M059J (cell line): ENCODE measurements at regions not wholly inside any gene's neighbourhood (a gene's known extent, or its start where the extent isn't known, plus 50 kb on each side); places are given as distances from the start of the nearest gene placed in this dataset.

Experiments
- DNase-seq: peaks from one replicate; pipeline ENCODE4 v3.0.0-alpha.2; 2012; ENCODE audit warnings: low read depth

DNA sequence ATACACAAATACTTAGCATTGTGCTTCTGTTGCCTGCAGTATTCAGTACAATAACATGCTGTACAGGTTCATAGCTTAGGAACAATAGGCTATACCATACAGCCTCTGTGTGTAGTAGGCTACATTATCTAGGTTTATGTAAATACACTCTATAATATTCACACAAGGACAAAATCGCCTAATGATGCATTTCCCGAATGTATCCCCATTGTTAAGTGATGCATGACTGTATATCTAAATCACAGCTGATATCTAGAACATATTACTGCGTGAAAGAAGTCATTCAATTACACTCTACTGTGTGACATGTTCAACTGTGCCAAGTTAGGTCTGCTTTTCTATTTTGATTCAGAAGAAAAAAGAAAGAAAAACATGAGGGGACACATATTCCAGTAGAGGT lies 633.5 kb downstream of the RFPL4B start:
- no peak for DNase-seq

GRCh38 chr6:112983713-112984261 lies 636.7 kb downstream of the RFPL4B start:
- peak; percentile 21 for DNase-seq

DNA sequence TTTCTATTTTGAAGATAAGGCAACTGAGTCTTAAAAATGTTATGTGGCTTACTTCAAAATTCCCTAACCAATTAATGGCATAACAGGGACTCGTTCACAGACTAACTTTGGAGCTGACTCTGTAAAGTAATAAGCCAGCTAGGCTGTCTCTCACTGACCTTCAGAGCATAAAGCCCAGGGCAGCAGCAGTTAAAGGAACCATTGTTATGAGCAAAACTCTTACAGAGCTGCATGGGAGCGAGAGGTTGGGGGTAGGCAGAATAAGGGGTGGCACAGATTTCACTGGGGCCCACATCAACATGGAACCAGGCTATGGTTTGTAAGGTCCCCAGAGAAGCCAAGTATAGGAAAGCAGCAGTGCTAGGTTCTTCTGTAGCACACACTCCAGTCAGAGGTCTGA lies 637.8 kb downstream of the RFPL4B start:
- no peak for DNase-seq

- DNase-seq, result no peak
These were observed 639.2 kb downstream of the RFPL4B start for GRCh38 chr6:112986321-112986720.

- no peak for DNase-seq
These were observed 641.6 kb downstream of the RFPL4B start for GRCh38 chr6:112988748-112989147.

DNA sequence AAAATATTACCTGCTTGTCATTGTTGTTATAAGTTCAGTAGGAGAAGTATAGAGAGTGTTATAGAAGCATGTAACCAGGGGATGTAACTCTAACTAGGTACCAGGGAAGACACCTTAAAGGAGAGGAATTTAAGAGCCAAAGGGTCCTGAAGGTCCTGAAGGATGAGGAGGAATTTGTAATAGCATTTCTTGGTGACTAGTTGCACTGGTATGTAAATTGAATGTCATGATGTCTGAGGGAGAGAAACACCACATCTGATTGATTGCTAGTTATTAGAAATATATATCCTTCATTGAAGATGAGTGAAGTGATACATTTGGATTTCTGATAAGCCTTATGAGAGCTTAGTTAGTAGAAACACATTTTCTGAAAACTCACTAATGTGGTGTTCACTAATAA lies 643.8 kb downstream of the RFPL4B start:
- DNase-seq, result peak; percentile 56

DNA sequence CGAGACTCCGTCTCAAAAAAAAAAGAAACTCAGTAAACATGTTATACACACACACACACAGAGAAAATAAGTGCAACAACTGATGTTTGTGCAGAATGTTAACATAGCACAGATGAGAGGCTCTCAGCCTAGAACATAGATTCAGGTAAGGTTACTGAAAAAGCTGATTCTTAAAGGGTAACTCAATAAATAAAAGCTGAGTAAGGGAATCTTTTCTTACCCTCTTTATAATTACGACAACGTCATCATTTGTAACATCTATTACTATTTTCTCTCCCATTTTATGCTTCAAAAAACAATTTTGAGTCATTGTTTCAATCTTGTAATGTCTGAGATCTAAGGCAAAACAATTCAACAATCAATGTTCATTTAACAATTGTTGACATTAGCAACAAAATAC lies 644.8 kb downstream of the RFPL4B start:
- no peak for DNase-seq

DNA sequence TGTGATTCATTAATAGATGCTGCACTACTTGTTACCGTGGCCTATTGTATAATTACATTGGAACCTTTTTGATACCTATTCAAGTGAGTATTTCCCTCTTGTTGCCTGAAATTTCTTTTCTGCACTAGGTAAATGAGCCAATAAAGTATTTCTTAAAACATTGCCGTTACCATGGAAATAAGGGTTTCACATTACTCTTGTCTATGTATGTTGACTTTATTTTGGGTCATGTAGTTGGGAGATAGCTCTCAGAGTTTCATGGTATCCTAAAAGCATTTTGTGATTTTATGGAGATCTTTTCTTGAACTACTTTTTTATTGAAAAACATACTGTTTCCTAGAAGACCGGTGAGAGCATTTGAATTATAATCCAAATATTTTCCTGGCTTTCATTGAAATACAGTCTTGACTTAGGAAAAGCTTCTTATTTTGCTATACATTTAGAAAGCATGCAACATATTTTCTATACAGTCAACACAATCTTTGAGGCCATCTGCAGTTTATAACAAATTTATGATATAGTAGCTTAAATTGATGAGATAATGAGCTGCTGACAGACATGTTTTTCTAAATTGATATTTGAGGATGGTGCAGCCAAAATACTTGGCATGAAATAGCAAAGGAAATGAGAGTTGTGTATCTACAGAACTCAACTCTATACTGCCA lies 650.4 kb downstream of the RFPL4B start:
- no peak for DNase-seq

DNA sequence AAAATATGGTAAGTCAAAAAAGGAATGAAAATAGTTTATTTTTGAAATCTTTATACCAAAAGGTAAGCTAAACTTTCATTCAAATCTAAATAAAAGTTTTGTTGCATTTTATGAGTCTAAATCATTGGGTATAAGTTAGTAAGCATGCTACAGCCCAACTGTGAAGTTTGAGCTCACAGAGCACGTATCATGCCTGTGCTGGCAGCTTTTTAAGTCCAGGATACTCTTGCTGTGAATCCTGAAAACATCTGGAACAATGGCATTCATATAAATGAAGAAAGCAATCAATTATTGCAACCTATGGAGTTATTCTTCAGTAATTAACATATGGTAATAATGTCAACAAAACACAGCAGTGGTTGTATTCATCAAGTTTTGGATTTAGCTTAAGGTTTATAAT lies 656.9 kb downstream of the RFPL4B start:
- no peak for DNase-seq

GRCh38 chr6:113004470-113005270 lies 657.5 kb downstream of the RFPL4B start:
- DNase-seq, result no peak

GRCh38 chr6:113006494-113006893 lies 659.4 kb downstream of the RFPL4B start:
- DNase-seq, result no peak

DNA sequence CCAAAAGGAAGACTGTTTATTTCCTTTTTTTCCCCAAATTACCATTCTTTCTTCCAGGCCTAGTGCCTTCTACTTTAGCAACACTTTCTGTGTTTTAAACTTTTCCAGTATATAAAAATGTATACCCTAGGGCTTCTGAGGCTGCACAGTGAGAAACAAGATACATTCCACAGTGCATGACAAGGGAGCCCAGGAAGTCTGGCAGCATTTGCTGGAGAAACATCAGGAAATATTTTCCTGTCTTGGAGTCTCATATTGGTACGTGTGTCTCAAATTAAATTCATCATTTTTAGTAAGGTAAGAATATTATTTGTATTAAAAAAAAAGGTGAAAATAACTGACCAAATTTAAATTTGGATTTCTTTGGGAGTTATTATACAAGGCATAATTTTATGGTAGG lies 662.6 kb downstream of the RFPL4B start:
- DNase-seq, result peak; percentile 35

DNA sequence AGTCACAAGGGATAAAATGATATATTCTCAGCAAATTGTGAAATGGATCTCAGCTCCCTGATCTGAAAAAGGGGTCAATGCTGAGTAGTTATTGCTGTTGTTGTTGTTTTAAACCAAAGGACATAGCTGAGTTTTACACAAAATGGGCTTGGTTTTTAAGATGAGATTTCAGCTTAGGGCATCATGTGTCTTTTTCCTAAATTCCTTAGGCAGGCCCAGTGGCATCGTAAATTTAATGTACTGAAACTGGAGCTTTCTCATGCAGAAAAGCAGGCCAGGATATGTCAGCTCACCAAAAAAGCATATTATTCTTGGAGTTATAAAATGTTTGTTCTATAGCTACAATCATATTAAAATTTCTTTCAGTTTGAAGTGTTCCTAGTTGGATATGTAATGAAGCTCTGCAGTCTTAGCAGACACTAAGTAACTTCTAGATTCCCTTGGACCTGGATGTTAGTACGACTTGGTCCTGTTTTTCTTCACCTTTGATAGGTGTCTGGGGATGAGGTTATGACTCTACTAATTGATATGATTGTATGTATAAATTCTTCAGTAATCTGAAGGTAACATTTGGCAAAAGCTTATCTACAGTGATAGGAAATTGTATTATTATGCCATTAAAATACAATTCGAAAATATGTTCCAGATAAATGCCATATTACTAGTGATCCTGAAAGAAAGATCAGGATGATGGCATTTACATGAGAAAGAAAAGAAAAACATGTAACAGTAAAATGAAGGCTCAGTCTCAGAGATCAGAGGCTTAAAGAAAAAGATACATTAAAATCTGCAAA lies 663.3 kb downstream of the RFPL4B start:
- DNase-seq, result no peak

DNA sequence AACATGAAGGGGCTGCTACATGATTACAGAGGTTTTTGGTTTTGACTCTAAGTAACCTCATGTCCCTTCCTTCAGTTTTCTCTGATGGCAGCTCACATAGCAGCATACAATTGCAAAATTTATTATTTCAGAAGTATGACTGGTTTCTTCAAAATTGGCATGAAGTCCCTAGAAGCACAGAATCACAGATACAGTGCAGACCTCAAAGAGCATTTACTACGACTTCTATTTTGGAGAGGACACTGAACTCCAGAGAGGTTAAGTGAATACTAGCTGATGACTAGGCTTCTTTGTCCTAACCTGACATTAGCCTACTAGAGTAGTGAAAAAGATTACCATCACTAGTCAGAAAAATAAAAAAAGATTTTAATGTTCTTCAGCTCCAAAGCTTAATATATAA lies 664.3 kb downstream of the RFPL4B start:
- DNase-seq, result no peak

DNA sequence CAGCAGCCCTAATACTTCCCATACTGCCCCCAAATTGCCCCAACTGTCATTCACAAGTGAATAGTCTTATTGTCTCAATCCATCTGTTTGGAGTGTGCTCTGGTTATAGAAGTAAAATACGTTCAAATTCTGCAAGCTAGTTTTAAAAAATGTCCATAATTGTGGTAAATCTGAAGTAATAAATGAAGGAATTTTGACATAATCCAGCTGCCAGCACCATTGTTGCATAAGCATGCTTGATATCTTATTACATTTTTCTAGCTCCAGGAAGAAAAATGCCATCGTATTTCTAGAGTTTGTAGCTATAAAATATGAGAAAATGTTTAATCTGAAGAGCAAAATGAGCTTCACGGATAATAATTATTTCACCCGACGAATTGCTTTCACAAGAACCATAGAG lies 664.7 kb downstream of the RFPL4B start:
- DNase-seq, result no peak

DNA sequence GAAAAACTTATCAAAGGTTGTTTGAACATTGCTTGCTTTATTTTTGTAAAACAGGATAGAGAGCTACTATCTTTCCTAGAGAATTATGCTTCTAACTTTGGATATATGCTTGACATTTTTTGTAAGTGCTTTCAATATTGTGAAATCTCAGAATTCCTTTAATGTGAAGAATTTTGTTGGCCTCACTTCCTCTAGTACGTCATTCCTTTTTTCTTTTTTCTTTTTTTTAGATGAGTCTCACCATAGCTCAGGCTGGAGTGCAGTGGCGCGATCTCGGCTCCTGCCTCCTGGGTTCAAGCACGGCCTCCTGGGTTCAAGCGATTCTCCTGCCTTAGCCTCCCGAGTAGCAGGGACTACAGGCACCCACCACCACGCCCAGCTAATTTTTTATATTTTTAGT lies 668.1 kb downstream of the RFPL4B start:
- peak; percentile 18 for DNase-seq

- no peak for DNase-seq
These were observed 670.2 kb downstream of the RFPL4B start for GRCh38 chr6:113017353-113017752.

- DNase-seq, result peak; percentile 98
These were observed 671.4 kb downstream of the RFPL4B start for GRCh38 chr6:113018351-113019151.

DNA sequence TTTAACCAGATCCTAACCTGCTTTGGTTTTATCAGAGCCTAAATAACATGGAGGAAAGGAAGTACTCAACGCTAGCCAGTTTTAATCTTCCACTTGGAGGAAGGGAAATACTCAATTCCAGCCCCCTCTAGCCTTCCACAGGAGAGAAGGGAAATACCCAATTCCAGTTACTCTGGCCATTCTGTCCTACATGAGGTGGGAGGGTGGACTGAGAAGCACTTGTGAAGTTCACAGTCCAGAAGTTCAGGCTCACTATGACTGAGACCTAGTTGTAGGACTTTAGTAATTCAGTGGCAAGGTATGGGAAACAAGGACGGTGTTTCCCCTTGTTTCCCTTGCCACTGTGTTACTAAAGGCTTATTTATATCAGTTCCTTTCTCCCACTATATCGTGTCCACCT lies 672.0 kb downstream of the RFPL4B start:
- DNase-seq, result no peak

DNA sequence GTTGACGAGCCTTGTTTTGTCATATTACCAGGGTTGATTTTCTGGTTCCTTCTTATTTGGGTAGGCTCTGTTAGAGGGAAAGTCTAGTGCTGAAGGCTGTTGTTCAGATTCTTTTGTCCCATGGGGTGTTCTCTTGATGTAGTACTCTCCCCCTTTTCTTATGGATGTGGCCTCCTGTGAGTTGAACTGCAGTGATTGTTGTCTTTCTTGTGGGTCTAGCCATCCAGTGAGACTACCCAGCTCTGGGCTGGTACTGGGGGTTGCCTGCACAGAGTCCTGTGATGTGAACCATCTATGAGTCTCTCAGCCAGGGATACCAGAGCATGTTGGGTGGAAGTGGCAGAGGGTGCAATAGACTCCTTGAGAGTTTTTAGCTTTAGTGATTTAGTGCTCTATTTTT lies 680.6 kb downstream of the RFPL4B start:
- no peak for DNase-seq

GRCh38 chr6:113029161-113029560 lies 682.0 kb downstream of the RFPL4B start:
- DNase-seq, result peak; percentile 25
